ENCODE measurements at regions not wholly inside any gene's neighbourhood (a gene's known extent, or its start where the extent isn't known, plus 50 kb on each side); places are given as distances from the start of the nearest gene placed in this dataset.

DNA sequence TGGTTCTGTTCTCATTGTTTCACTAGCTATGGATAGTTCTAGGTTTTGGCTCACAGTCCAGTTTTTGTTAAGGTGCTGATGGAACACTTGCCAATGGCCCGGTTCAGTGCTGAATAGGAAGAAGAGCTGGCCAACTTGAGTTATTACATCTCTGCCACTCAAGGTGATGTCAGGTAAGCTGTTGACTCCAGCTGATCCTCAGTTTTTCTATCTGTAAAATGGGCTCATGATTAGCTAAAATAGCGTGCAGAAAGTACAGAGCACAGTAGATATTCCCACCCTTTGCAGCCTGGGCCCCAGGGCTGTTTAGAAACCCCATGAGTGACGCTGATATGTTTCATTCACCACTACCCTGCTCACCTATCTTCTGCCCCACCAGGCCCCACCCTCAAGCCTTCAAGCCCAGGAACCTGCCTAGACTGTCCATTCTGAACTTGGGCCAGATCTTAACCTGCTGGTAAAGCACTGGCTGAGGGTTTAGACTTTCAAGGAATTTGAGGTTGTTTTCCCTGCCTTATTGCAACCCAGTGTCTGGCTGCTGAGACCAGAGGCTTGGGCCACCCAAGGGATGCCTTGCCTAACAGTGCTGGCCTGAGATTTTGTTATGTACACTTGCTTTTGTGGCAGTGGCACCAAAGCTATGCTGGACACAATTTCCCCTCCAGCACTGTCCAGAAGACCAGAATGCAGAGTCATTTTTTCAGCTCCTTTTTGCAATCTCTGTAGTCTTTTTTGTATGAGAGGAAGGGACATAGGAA, 378.2 kb upstream of the ZMIZ1 start:
- DNase-seq (ENCODE audit: low spot score), result no peak
- no TSS peak for BruUV-seq (replicated peaks)
- Histone ChIP-seq H3K36me3 (ENCODE audit: insufficient read depth, low read length, poor library complexity, severe bottlenecking) (no peaks in the 10 kb centered on the region), H3K9me3 (ENCODE audit: low read depth, low read length, poor library complexity, severe bottlenecking) (no peaks in the 10 kb centered on the region), H3K4me3 (ENCODE audit: low read depth, low read length, poor library complexity, severe bottlenecking) (no peak overlapping the region), H3K4me1 (ENCODE audit: insufficient read depth, low read length, poor library complexity, severe bottlenecking) (no peaks in the 10 kb centered on the region), H3K27ac (ENCODE audit: low read depth, low read length, poor library complexity, severe bottlenecking) (no peak overlapping the region), H3K27me3 (replicated peaks; ENCODE audit: insufficient read depth, low read depth, low read length, poor library complexity) (no peaks in the 10 kb centered on the region)
- CTCF ChIA-PET, result no interaction called here
- POLR2A ChIA-PET (ENCODE audit: low non-redundant PET), result interaction anchor here (0.6 kb wide), 1 partner anchor 138 kb away, joined by 5 read pairs; no protein-coding TSS in a partner anchor
- intact Hi-C loops (cut with micrococcal nuclease; ENCODE audit: unreplicated experiment), result no loop called here
- TF ChIP-seq EZH2 (IDR thresholded peaks at IDR 0.05; ENCODE audit: borderline replicate concordance, low read depth, low read length, poor library complexity, severe bottlenecking), result no peak
- TF ChIP-seq, protein P1, sequence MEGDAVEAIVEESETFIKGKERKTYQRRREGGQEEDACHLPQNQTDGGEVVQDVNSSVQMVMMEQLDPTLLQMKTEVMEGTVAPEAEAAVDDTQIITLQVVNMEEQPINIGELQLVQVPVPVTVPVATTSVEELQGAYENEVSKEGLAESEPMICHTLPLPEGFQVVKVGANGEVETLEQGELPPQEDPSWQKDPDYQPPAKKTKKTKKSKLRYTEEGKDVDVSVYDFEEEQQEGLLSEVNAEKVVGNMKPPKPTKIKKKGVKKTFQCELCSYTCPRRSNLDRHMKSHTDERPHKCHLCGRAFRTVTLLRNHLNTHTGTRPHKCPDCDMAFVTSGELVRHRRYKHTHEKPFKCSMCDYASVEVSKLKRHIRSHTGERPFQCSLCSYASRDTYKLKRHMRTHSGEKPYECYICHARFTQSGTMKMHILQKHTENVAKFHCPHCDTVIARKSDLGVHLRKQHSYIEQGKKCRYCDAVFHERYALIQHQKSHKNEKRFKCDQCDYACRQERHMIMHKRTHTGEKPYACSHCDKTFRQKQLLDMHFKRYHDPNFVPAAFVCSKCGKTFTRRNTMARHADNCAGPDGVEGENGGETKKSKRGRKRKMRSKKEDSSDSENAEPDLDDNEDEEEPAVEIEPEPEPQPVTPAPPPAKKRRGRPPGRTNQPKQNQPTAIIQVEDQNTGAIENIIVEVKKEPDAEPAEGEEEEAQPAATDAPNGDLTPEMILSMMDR (conservative IDR thresholded peaks at IDR 0.05; ENCODE audit: low read depth, low read length), result no peak

DNA sequence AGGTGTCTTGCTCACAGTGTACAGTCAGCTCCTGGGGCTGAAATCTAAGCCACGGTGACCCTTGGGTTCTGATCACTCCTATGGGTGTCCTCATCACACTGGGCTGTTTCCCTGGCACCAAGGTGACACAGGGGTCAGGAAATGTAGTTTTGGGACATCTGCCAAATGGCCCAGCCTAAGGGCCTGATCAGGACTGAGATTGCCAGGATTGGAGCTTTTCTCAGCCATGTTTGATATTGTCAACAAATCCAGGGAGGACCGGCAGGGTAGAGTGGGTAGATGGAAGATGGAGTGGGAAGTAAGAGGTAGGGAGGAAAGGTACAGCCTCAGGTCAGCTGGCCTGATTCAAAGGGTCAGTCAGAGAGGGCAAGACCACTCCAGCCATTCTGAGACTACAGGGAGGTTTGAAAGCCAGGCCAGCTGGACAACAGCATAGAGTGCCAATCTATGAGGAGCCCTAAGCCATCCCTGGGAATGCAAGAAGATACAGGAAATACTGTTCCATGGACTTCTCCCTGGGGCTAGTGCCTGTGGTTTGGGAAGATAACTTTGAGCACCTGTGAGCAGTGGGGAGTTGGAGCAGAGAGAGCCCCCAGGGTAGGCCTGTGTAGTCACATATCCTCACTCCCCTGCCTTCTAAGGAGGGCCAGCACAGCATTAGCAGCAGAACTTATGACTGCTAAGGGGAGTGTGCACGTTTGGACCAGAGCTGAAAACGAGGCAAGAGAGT, 377.3 kb upstream of the ZMIZ1 start:
- Histone ChIP-seq H3K4me1 (ENCODE audit: insufficient read depth, low read length, poor library complexity, severe bottlenecking) (no peaks in the 10 kb centered on the region), H3K27me3 (replicated peaks; ENCODE audit: insufficient read depth, low read depth, low read length, poor library complexity) (no peaks in the 10 kb centered on the region), H3K27ac (ENCODE audit: low read depth, low read length, poor library complexity, severe bottlenecking) (no peak overlapping the region), H3K9me3 (ENCODE audit: low read depth, low read length, poor library complexity, severe bottlenecking) (no peaks in the 10 kb centered on the region), H3K36me3 (ENCODE audit: insufficient read depth, low read length, poor library complexity, severe bottlenecking) (no peaks in the 10 kb centered on the region), H3K4me3 (ENCODE audit: low read depth, low read length, poor library complexity, severe bottlenecking) (no peak overlapping the region)
- intact Hi-C loops (cut with micrococcal nuclease; ENCODE audit: unreplicated experiment), result no loop called here
- POLR2A ChIA-PET (ENCODE audit: low non-redundant PET), result interaction anchor here (0.6 kb wide), 1 partner anchor 137 kb away, joined by 5 read pairs; no protein-coding TSS in a partner anchor
- CTCF ChIA-PET, result no interaction called here
- DNase-seq (ENCODE audit: low spot score), result no peak
- no TSS peak for BruUV-seq (replicated peaks)
- TF ChIP-seq, protein P1 (conservative IDR thresholded peaks at IDR 0.05; ENCODE audit: low read depth, low read length), result no peak
- no peak for TF ChIP-seq EZH2 (IDR thresholded peaks at IDR 0.05; ENCODE audit: borderline replicate concordance, low read depth, low read length, poor library complexity, severe bottlenecking)

DNA sequence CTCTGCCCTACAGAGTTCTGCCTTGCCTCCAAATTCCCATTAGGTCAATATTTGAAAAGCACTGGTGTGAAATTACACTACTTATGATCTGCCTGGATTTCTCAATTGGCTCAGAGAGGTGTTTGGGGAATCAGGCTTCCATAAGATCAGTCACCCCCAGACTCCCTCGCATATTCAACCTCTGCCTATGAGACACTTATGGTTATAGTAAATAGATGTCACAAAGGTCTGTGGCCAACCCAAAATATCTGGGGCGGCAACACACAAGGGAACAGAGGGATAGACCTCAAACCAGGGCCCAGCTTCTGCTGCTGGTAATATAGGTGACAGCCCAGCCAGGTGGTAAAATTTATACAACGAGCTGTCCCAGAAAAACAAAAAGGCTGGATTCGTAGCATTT, 376.7 kb upstream of the ZMIZ1 start:
- BruUV-seq (replicated peaks), result no TSS peak
- DNase-seq (ENCODE audit: low spot score), result no peak
- TF ChIP-seq EZH2 (IDR thresholded peaks at IDR 0.05; ENCODE audit: borderline replicate concordance, low read depth, low read length, poor library complexity, severe bottlenecking), result no peak
- TF ChIP-seq, protein P1 (conservative IDR thresholded peaks at IDR 0.05; ENCODE audit: low read depth, low read length), result no peak
- no peaks in the 10 kb centered on the region for H3K36me3 ChIP-seq (ENCODE audit: insufficient read depth, low read length, poor library complexity, severe bottlenecking)
- no peaks in the 10 kb centered on the region for H3K27me3 ChIP-seq (replicated peaks; ENCODE audit: insufficient read depth, low read depth, low read length, poor library complexity)
- no peaks in the 10 kb centered on the region for H3K9me3 ChIP-seq (ENCODE audit: low read depth, low read length, poor library complexity, severe bottlenecking)
- ChIA-PET POLR2A (ENCODE audit: low non-redundant PET) (no interaction called here), CTCF (no interaction called here)
- H3K27ac ChIP-seq (ENCODE audit: low read depth, low read length, poor library complexity, severe bottlenecking), result no peak overlapping the region
- H3K4me1 ChIP-seq (ENCODE audit: insufficient read depth, low read length, poor library complexity, severe bottlenecking), result no peaks in the 10 kb centered on the region
- no peak overlapping the region for H3K4me3 ChIP-seq (ENCODE audit: low read depth, low read length, poor library complexity, severe bottlenecking)
- intact Hi-C loops (cut with micrococcal nuclease; ENCODE audit: unreplicated experiment), result no loop called here
